SK-N-DZ (cell line): ENCODE measurements at regions not wholly inside any gene's neighbourhood (a gene's known extent, or its start where the extent isn't known, plus 50 kb on each side); places are given as distances from the start of the nearest gene placed in this dataset.
"Not testable (repeated sequence)": the region's sequence is repeated elsewhere in the genome, so short reads cannot be mapped to it uniquely, and the experiment has no call there.

ENCODE experiments used
- DNase-seq: peaks from one replicate; pipeline ENCODE4 v3.0.0-alpha.2; 2015; ENCODE audit warnings: low spot score

GRCh38 chr7:82701949-82702348 is 258.4 kb upstream of the CACNA2D1 start:
- DNase-seq: no peak

GRCh38 chr7:82700741-82701140 is 257.2 kb upstream of the CACNA2D1 start:
- peak; percentile 52 for DNase-seq

GRCh38 chr7:82699773-82700186 is 256.2 kb upstream of the CACNA2D1 start:
- DNase-seq: no peak

- no peak for DNase-seq
These were observed 254.3 kb upstream of the CACNA2D1 start for GRCh38 chr7:82697897-82698296.

GRCh38 chr7:82696631-82697030 is 253.1 kb upstream of the CACNA2D1 start:
- no peak for DNase-seq

- no peak for DNase-seq
These were observed 250.4 kb upstream of the CACNA2D1 start for GRCh38 chr7:82694022-82694421.

- DNase-seq: no peak
These were observed 247.4 kb upstream of the CACNA2D1 start for GRCh38 chr7:82690929-82691328.

- DNase-seq: no peak
These were observed 241.6 kb upstream of the CACNA2D1 start for GRCh38 chr7:82685214-82685613.

- DNase-seq: no peak
These were observed 235.1 kb upstream of the CACNA2D1 start for GRCh38 chr7:82678716-82679115.

GRCh38 chr7:82678259-82678658 is 234.7 kb upstream of the CACNA2D1 start:
- no peak for DNase-seq

GRCh38 chr7:82677493-82677892 is 233.9 kb upstream of the CACNA2D1 start:
- DNase-seq: no peak

GRCh38 chr7:82676777-82677463 is 233.3 kb upstream of the CACNA2D1 start:
- peak; percentile 42 for DNase-seq

- no peak for DNase-seq
These were observed 231.8 kb upstream of the CACNA2D1 start for GRCh38 chr7:82675396-82675795.

- DNase-seq: no peak
These were observed 230.7 kb upstream of the CACNA2D1 start for GRCh38 chr7:82674268-82674667.

- DNase-seq: no peak
These were observed 228.5 kb upstream of the CACNA2D1 start for GRCh38 chr7:82672078-82672477.

- no peak for DNase-seq
These were observed 225.6 kb upstream of the CACNA2D1 start for GRCh38 chr7:82669141-82669540.

GRCh38 chr7:82668676-82669075 is 225.1 kb upstream of the CACNA2D1 start:
- no peak for DNase-seq

GRCh38 chr7:82665966-82666507 is 222.5 kb upstream of the CACNA2D1 start:
- no peak for DNase-seq

GRCh38 chr7:82655965-82656364 is 212.4 kb upstream of the CACNA2D1 start:
- no peak for DNase-seq

GRCh38 chr7:82650095-82650494 is 206.5 kb upstream of the CACNA2D1 start:
- DNase-seq: not testable (repeated sequence)

GRCh38 chr7:82633592-82633991 is 190.0 kb upstream of the CACNA2D1 start:
- peak; percentile 10 for DNase-seq

GRCh38 chr7:82631998-82632397 is 188.4 kb upstream of the CACNA2D1 start:
- no peak for DNase-seq

GRCh38 chr7:82629583-82629982 is 186.0 kb upstream of the CACNA2D1 start:
- no peak for DNase-seq

- no peak for DNase-seq
These were observed 181.8 kb upstream of the CACNA2D1 start for GRCh38 chr7:82625377-82625776.
